Right lobe of liver (tissue), 4 donors: ENCODE measurements at regions not wholly inside any gene's neighbourhood (a gene's known extent, or its start where the extent isn't known, plus 50 kb on each side); places are given as distances from the start of the nearest gene placed in this dataset.

Experiments used
- CTCF ChIP-seq, 4 donors: fragments of 200-600 bp in 3 of 4; fragments of 450-650 bp in 1 of 4; IDR thresholded peaks; one replicate each; pipeline versions ENCODE4 v1.5.1 to v1.8.0; 2016 to 2022; ENCODE audit warnings: antibody characterized with exemption in 4 of 4, mild to moderate bottlenecking in 2 of 4
- POLR2A ChIP-seq: fragments of 450-650 bp; IDR thresholded peaks from one replicate; pipeline ENCODE4 v1.6.1; 2017; ENCODE audit warnings: antibody characterized with exemption, mild to moderate bottlenecking
- donor health status: DM: no; HTN: no; CAD: no.
- donor health status: DM: no; HTN: no; CAD: no.
- donor health status: DM: no; HTN: yes; CAD: no.

GRCh38 chr9:89768650-89769071, 163.8 kb downstream of the GADD45G start:
- TF ChIP-seq CTCF (IDR thresholded peaks at IDR 0.05) (no peak), POLR2A (no peak)
